HG02885 (cell line): ENCODE measurements at regions not wholly inside any gene's neighbourhood (a gene's known extent, or its start where the extent isn't known, plus 50 kb on each side); places are given as distances from the start of the nearest gene placed in this dataset.

Experiments used
- ATAC-seq: cut with Tn5 transposase; IDR thresholded peaks from one replicate; pipeline ENCODE4 v1.9.1; 2021; ENCODE audit warnings: mild to moderate bottlenecking; ENCODE audit not compliant: unreplicated experiment, poor library complexity

DNA sequence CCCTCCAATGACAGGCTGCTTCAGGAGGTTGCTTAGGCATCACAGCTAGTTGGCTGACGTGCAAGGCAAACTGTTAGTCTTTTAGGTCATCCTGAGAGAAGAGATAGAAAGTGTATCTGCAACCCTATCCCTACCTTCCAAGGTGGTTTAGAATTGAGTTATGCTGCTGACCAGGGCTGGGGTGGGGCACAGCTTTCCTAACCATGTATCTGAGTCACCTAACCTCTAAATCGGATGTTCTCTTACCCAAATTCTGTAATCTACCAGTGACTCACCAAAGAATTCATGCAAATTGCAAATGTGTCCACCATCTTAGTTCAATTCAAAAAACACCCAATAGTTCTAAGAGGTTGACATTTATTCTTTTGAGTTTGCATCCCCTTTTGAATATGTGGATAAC is 107.2 kb upstream of the DYNLRB2 start:
- ATAC-seq: no peak

GRCh38 chr16:80427795-80428194 is 113.0 kb upstream of the DYNLRB2 start:
- ATAC-seq: no peak

- ATAC-seq: no peak
Observed at GRCh38 chr16:80418517-80419355, 122.1 kb upstream of the DYNLRB2 start.

DNA sequence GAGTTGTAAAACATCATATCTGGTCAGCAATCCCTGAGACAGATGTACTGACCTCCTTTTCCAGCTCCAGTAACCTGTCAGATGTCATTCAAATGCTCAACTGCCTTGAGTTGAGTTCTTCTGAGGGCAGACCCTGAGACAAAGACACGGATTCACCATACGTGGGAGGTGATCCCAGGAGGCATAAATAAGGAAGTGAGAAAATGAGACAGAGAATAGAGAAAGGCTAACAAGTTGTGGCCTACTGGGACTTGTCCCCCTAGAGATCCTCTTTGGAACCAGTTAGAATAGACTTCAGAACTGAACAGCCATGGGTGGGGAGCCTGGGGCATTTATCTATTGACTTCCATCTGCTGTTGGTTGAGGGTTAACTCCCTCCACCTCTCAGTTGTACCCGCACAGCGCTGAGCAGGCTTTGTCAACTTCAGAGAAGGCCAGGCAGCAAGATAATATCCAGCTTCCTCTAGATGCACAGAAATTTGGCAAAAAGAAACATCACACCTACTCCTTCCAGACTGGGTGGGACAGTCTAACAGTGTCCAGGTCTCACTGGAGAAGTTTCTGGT is 123.0 kb upstream of the DYNLRB2 start:
- ATAC-seq: no peak

- ATAC-seq: no peak
Observed at GRCh38 chr16:80408014-80408413, 132.8 kb upstream of the DYNLRB2 start.

- ATAC-seq: no peak
Observed at GRCh38 chr16:80407265-80407987, 133.4 kb upstream of the DYNLRB2 start.

GRCh38 chr16:80404847-80405246 is 135.9 kb upstream of the DYNLRB2 start:
- no peak for ATAC-seq

DNA sequence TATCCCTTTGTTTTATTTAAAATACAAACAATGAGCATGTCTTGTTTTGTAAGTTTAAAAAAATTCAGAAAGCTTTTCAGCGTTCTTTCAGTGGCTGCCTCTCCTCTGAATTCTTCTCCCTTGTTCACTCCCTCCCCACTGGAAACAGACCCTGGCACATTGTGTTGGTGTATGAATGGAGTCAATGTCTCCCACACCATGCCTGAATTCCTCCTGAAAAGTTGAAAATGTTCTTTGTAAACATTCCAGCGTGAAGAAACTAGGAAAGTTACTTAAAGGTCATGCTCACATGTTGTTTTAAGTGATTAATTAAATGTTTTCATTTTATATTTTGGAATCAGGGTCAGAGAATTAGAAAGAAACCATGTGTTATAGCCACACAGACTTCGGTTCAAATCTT is 136.9 kb upstream of the DYNLRB2 start:
- no peak for ATAC-seq

GRCh38 chr16:80390871-80391489 is 149.8 kb upstream of the DYNLRB2 start:
- ATAC-seq: no peak

DNA sequence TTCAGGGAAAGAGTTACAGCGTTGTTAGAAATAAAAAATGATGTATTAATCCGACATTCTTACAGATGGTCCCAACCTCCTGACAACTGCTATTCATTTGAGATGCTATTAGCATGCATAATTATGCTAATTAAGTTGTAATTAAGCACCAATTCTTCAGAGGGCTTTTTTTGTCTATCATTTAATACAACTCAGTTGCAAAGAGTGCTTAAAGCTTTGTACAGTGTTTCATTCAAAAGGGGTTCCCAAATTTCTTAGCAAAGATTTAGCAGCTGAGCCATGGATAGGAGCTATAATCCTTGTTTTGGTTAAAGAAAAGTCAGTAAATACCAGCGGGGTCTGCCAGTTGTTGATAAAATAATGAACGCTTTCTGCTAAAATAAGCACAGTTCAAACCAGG is 150.7 kb upstream of the DYNLRB2 start:
- ATAC-seq: no peak

DNA sequence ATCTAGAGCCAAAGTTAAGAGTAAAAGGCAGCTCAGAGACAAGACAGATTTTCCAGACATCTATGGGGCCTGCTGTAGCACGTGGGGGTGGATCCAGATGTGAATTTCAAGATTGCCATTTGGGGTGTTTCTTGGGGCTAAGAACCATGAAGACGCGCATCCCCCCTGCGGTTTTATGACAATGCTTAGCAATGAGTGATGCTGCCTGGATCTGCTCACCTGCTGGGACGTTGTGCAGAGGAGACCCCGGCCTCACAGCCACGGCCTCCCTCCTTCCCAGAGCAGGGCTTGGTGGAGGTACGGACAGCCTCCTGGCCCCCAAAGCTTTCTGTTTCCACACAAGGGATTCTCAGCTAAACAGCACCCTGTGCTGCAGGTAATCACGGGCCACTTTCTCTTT is 151.5 kb upstream of the DYNLRB2 start:
- no peak for ATAC-seq

GRCh38 chr16:80387318-80387921 is 153.4 kb upstream of the DYNLRB2 start:
- ATAC-seq: no peak

DNA sequence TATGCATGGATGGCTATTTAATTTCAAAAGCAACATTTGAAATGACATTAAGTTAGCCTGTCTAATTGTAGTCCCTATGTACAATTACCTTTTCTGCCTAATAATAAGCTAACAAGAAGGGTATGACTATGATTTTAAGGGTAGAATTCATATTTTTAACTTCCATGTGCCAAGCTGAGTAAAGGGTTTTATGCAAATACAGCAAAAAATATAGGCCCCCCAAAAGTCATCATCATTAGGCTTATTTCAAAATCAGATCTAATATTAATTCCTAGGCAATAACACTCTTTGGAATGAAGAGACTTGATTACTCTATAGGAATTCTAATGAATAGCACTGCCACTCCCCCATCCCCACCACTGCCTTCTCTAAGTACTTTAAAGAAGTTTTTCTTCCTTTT is 155.9 kb upstream of the DYNLRB2 start:
- ATAC-seq: no peak

- ATAC-seq: no peak
Observed at GRCh38 chr16:80380514-80380913, 160.3 kb upstream of the DYNLRB2 start.

DNA sequence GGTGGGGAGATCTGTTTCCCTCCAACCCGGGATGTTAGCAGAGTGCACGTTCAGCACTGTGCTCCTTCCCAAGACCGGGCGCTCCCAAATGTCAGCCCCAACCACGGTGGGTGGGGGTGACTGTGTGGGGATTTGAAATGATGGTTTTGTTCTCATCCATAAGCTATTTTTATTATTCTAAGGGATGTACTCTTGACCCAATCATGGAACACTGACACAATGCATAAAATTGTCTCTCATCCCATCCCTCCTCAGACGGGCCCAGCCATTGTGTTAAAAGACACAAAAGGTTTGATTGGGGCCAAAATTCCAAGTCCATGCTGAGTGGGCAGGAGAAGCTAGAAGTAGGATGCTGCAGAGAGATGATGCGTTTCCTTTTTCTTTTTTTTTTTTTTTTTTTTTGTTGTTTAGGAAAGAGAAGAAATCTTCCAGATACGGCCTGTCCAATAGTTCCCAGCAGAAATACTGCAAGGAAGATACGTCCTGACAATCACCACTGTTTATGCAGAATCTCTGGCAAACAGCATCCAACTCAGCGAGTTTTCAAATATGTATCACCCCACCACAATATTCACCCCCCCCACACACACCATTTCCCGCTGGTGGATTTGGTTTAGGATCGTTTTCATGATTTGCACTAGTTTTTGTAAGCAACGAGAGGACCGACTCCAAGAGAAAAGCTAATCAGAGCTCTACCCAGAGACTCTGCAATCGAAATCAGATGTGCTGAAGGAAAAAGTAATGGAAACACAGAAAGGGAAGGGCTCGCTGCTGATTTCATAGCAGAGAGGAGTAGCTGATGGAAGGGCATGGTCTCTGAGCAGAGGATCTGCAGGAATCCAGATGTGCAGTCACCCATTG is 163.5 kb upstream of the DYNLRB2 start:
- no peak for ATAC-seq

- ATAC-seq: no peak
Observed at GRCh38 chr16:80375973-80376372, 164.8 kb upstream of the DYNLRB2 start.

GRCh38 chr16:80375513-80375912 is 165.3 kb upstream of the DYNLRB2 start:
- ATAC-seq: no peak

- ATAC-seq: no peak
Observed at GRCh38 chr16:80372341-80372740, 168.5 kb upstream of the DYNLRB2 start.

GRCh38 chr16:80369138-80369958 is 171.4 kb upstream of the DYNLRB2 start:
- ATAC-seq: no peak
